ENCODE measurements at regions not wholly inside any gene's neighbourhood (a gene's known extent, or its start where the extent isn't known, plus 50 kb on each side); places are given as distances from the start of the nearest gene placed in this dataset.
A peak's percentile ranks its signal among the peaks of the same experiment; 100 is the strongest.

DNA sequence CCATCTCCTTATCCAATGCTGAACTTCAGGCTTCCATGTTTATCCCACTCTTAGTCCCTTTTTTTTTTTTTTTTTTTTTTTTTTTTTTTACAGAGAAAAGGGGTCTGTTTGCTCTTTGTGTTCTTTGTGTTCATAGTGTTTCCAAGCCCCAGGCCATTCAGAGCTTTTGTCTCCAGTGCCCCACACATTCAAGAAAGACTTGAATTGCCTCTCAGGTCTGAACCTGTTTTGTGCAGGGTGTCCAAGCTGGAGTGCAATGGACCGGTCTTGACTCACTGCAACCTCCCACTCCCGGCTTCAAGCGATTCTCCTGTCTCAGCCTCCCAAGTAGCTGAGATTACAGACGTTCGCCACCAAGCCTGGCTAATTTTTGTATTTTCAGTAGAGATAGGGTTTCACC, 191.2 kb downstream of the PALM2AKAP2 start:
- ChIA-PET POLR2A (no interaction called here), CTCF (interaction anchor here (1.0 to 5.9 kb wide), 5 partner anchors 8 to 179 kb away, joined by 3 to 46 read pairs (median 6); no protein-coding TSS in a partner anchor)
- DNase-seq (ENCODE audit: extremely low spot score), result no peak
- TF ChIP-seq, protein P1, sequence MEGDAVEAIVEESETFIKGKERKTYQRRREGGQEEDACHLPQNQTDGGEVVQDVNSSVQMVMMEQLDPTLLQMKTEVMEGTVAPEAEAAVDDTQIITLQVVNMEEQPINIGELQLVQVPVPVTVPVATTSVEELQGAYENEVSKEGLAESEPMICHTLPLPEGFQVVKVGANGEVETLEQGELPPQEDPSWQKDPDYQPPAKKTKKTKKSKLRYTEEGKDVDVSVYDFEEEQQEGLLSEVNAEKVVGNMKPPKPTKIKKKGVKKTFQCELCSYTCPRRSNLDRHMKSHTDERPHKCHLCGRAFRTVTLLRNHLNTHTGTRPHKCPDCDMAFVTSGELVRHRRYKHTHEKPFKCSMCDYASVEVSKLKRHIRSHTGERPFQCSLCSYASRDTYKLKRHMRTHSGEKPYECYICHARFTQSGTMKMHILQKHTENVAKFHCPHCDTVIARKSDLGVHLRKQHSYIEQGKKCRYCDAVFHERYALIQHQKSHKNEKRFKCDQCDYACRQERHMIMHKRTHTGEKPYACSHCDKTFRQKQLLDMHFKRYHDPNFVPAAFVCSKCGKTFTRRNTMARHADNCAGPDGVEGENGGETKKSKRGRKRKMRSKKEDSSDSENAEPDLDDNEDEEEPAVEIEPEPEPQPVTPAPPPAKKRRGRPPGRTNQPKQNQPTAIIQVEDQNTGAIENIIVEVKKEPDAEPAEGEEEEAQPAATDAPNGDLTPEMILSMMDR (IDR thresholded peaks at IDR 0.05; ENCODE audit: control extremely low read depth, extremely low read depth, low read depth, missing control alignments), result no peak

DNA sequence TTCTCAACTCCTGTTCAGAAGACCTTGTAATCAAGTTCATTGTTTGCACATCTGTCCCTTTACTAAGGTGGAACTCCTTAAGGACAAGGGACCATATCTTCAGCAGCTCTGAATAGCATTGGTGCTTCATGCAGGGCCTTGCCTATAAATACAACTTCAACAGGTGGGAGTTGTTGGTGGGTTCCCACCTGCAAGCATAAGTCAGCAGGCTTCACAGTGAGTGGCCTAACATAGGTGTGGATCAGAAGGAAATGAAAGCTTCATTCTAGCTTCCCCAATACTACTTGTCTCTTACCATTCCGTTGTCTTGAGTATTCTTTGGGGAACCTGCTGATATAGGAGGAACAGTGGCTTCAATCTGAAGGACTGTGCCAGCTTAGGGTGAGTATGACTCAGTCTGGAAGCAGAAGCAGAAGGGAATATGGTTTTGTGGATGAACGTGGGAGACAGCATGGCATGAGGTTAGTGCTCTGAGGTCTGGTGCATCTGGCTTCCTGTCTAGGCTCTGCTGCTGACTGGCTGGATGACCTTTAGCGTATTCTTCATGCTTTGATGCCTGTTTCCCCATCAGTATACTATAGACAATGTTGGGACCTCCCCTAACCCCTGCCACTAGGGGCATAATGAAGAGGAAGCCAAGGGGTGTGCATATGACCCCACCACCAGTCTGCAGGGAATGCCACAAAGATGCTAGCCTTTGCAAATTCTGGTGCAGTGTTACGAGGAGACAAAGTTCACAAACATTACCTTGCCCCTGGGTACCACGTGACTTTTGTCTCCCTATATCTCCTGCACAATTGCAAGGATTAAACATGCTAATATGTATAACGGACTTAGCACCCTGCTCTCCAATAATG, 192.3 kb downstream of the PALM2AKAP2 start:
- ChIA-PET POLR2A (no interaction called here), CTCF (interaction anchor here (0.7 to 5.9 kb wide), 10 partner anchors 9 to 90 kb away, joined by 3 to 46 read pairs (median 4); no protein-coding TSS in a partner anchor)
- TF ChIP-seq, protein P1 (IDR thresholded peaks at IDR 0.05; ENCODE audit: control extremely low read depth, extremely low read depth, low read depth, missing control alignments), result no peak
- peak; percentile 37 for DNase-seq (ENCODE audit: extremely low spot score)

- POLR2A ChIA-PET, result no interaction called here
- TF ChIP-seq, protein P1 (IDR thresholded peaks at IDR 0.05; ENCODE audit: control extremely low read depth, extremely low read depth, low read depth, missing control alignments), result no peak
- no peak for DNase-seq (ENCODE audit: extremely low spot score)
- CTCF ChIA-PET, result interaction anchor here (0.9 to 1.9 kb wide), 3 partner anchors 9 to 100 kb away, joined by 3 to 4 read pairs (median 4); no protein-coding TSS in a partner anchor
Observed at GRCh38 chr9:109973336-109973735, 193.3 kb downstream of the PALM2AKAP2 start.

- POLR2A ChIA-PET, result no interaction called here
- DNase-seq (ENCODE audit: extremely low spot score), result peak; percentile 78
- CTCF ChIA-PET, result interaction anchor here (0.8 to 1.9 kb wide), 3 partner anchors 8 to 99 kb away, joined by 3 to 4 read pairs (median 3); no protein-coding TSS in a partner anchor
- TF ChIP-seq, protein P1 (IDR thresholded peaks at IDR 0.05; ENCODE audit: control extremely low read depth, extremely low read depth, low read depth, missing control alignments), result no peak
Observed at GRCh38 chr9:109974143-109974917, 194.3 kb downstream of the PALM2AKAP2 start.

GRCh38 chr9:109974918-109975276, 194.9 kb downstream of the PALM2AKAP2 start:
- DNase-seq (ENCODE audit: extremely low spot score), result no peak
- CTCF ChIA-PET, result interaction anchor here (0.8 to 1.9 kb wide), 3 partner anchors 8 to 98 kb away, joined by 3 to 4 read pairs (median 3); no protein-coding TSS in a partner anchor
- TF ChIP-seq, protein P1 (IDR thresholded peaks at IDR 0.05; ENCODE audit: control extremely low read depth, extremely low read depth, low read depth, missing control alignments), result no peak
- POLR2A ChIA-PET, result no interaction called here

DNA sequence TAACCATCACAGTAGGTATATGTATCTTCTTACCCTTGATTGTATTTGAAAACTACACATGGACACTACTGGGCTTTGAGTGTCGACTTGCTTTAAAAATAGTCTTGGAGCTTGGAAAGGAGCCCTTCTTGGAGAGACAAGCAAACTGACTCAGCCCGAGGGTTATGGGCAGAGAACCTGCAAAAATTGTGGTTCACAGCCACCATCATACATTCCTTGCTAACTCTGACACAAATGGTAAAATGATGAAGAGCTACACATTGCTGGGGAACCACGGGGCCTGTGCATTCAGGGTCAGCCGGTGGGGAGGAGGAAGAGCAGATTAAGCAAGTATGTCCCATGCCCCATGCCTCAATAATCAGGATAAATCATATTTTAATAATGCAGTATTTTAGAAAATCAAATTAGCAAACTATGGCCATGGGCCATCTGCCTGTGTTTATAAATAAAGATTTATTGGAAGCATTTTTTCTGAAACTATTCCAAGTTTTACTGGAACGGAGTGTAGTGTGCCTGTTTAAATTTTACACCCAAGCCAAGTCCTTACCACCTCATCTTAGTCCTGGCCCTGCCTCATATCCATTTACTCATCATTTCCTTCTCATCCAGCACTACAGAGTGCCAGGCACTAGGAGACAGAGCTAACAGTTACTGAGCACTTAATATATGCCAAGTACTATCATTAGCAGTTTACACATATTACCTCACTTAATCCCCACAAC, 195.7 kb downstream of the PALM2AKAP2 start:
- POLR2A ChIA-PET, result no interaction called here
- CTCF ChIA-PET, result interaction anchor here (1.2 to 1.8 kb wide), 4 partner anchors 9 to 89 kb away, joined by 3 to 7 read pairs (median 4); no protein-coding TSS in a partner anchor
- no peak for DNase-seq (ENCODE audit: extremely low spot score)
- TF ChIP-seq, protein P1 (IDR thresholded peaks at IDR 0.05; ENCODE audit: control extremely low read depth, extremely low read depth, low read depth, missing control alignments), result no peak
